ENCODE measurements at regions not wholly inside any gene's neighbourhood (a gene's known extent, or its start where the extent isn't known, plus 50 kb on each side); places are given as distances from the start of the nearest gene placed in this dataset.

GRCh38 chr14:30077946-30078345 lies 150.3 kb upstream of the PRKD1 start:
- Histone ChIP-seq H4K20me1 (ENCODE audit: control insufficient read depth, extremely low read depth, insufficient read depth, low read length) (no peaks in the 10 kb centered on the region), H2AFZ (ENCODE audit: low read length) (no peak overlapping the region), H3K4me2 (ENCODE audit: extremely low read depth, insufficient read depth, low read length) (no peak overlapping the region), H3K9ac (ENCODE audit: insufficient read depth, low read length) (no peak overlapping the region), H3K36me3 (ENCODE audit: control insufficient read depth, insufficient read depth, low read length) (no peaks in the 10 kb centered on the region), H3K27ac (ENCODE audit: insufficient read depth, low read length) (no peak overlapping the region), H3K4me1 (ENCODE audit: control insufficient read depth, extremely low read depth, insufficient read depth, low read length) (no peaks in the 10 kb centered on the region), H3K79me2 (ENCODE audit: control insufficient read depth, insufficient read depth, low read length) (no peaks in the 10 kb centered on the region), H3K4me3 (replicated peaks in 1 of 4; ENCODE audit: control extremely low read depth in 1 of 4, insufficient read depth in 1 of 4, low read depth in 3 of 4, low read length in 4 of 4) (no peak overlapping the region), H3K9me3 (ENCODE audit: control insufficient read depth, insufficient read depth, low read depth, low read length) (no peaks in the 10 kb centered on the region), H3K27me3 (ENCODE audit: control insufficient read depth, insufficient read depth, low read length) (no peaks in the 10 kb centered on the region)
- DNase-seq (ENCODE audit: low read depth in 2 of 2) = peak in 1 of 2 donors; percentile 8
- no peak for TF ChIP-seq EZH2 (IDR thresholded peaks at IDR 0.05; ENCODE audit: low read length, missing control alignments)
- TF ChIP-seq CTCF (conservative IDR thresholded peaks at IDR 0.05 in 1 of 2, IDR thresholded peaks at IDR 0.05 in 1 of 2; ENCODE audit: low read depth in 1 of 2, low read length in 2 of 2) = no peak

- Histone ChIP-seq H3K27me3 (ENCODE audit: control insufficient read depth, insufficient read depth, low read length) (no peaks in the 10 kb centered on the region), H2AFZ (ENCODE audit: low read length) (no peak overlapping the region), H3K79me2 (ENCODE audit: control insufficient read depth, insufficient read depth, low read length) (no peaks in the 10 kb centered on the region), H3K9me3 (ENCODE audit: control insufficient read depth, insufficient read depth, low read depth, low read length) (no peaks in the 10 kb centered on the region), H3K4me3 (replicated peaks in 1 of 4; ENCODE audit: control extremely low read depth in 1 of 4, insufficient read depth in 1 of 4, low read depth in 3 of 4, low read length in 4 of 4) (no peak overlapping the region), H3K9ac (ENCODE audit: insufficient read depth, low read length) (no peak overlapping the region), H3K4me2 (ENCODE audit: extremely low read depth, insufficient read depth, low read length) (no peak overlapping the region), H4K20me1 (ENCODE audit: control insufficient read depth, extremely low read depth, insufficient read depth, low read length) (no peaks in the 10 kb centered on the region), H3K36me3 (ENCODE audit: control insufficient read depth, insufficient read depth, low read length) (no peaks in the 10 kb centered on the region), H3K27ac (ENCODE audit: insufficient read depth, low read length) (no peak overlapping the region), H3K4me1 (ENCODE audit: control insufficient read depth, extremely low read depth, insufficient read depth, low read length) (no peaks in the 10 kb centered on the region)
- no peak for DNase-seq (ENCODE audit: low read depth in 2 of 2)
- TF ChIP-seq EZH2 (IDR thresholded peaks at IDR 0.05; ENCODE audit: low read length, missing control alignments) = no peak
- no peak for TF ChIP-seq CTCF (conservative IDR thresholded peaks at IDR 0.05 in 1 of 2, IDR thresholded peaks at IDR 0.05 in 1 of 2; ENCODE audit: low read depth in 1 of 2, low read length in 2 of 2)
Observed at GRCh38 chr14:30078811-30079402, 151.3 kb upstream of the PRKD1 start.

GRCh38 chr14:30082486-30082885 lies 154.8 kb upstream of the PRKD1 start:
- no peak for TF ChIP-seq EZH2 (IDR thresholded peaks at IDR 0.05; ENCODE audit: low read length, missing control alignments)
- no peak for TF ChIP-seq CTCF (conservative IDR thresholded peaks at IDR 0.05 in 1 of 2, IDR thresholded peaks at IDR 0.05 in 1 of 2; ENCODE audit: low read depth in 1 of 2, low read length in 2 of 2)
- H3K4me3 ChIP-seq (replicated peaks in 1 of 4; ENCODE audit: control extremely low read depth in 1 of 4, insufficient read depth in 1 of 4, low read depth in 3 of 4, low read length in 4 of 4) = no peak overlapping the region
- H3K27me3 ChIP-seq (ENCODE audit: control insufficient read depth, insufficient read depth, low read length) = no peaks in the 10 kb centered on the region
- no peaks in the 10 kb centered on the region for H3K4me1 ChIP-seq (ENCODE audit: control insufficient read depth, extremely low read depth, insufficient read depth, low read length)
- no peaks in the 10 kb centered on the region for H3K36me3 ChIP-seq (ENCODE audit: control insufficient read depth, insufficient read depth, low read length)
- H3K9me3 ChIP-seq (ENCODE audit: control insufficient read depth, insufficient read depth, low read depth, low read length) = no peaks in the 10 kb centered on the region
- no peak overlapping the region for H3K27ac ChIP-seq (ENCODE audit: insufficient read depth, low read length)
- no peaks in the 10 kb centered on the region for H4K20me1 ChIP-seq (ENCODE audit: control insufficient read depth, extremely low read depth, insufficient read depth, low read length)
- no peaks in the 10 kb centered on the region for H3K79me2 ChIP-seq (ENCODE audit: control insufficient read depth, insufficient read depth, low read length)
- no peak overlapping the region for H3K4me2 ChIP-seq (ENCODE audit: extremely low read depth, insufficient read depth, low read length)
- no peak overlapping the region for H2AFZ ChIP-seq (ENCODE audit: low read length)
- H3K9ac ChIP-seq (ENCODE audit: insufficient read depth, low read length) = no peak overlapping the region
- no peak for DNase-seq (ENCODE audit: low read depth in 2 of 2)
